ENCODE measurements at regions not wholly inside any gene's neighbourhood (a gene's known extent, or its start where the extent isn't known, plus 50 kb on each side); places are given as distances from the start of the nearest gene placed in this dataset.

- BruUV-seq (replicated peaks), result no TSS peak
- no peaks in the 10 kb centered on the region for H3K9me2 ChIP-seq (ENCODE audit: insufficient read depth)
- DNase-seq, result no peak
- no peak overlapping the region for H2AFZ ChIP-seq
- no peaks in the 10 kb centered on the region for H3K79me2 ChIP-seq (ENCODE audit: low read depth)
- no peaks in the 10 kb centered on the region; the same call in 1 of the 2 replicates for H4K20me1 ChIP-seq (ENCODE audit: insufficient read depth)
- no peak overlapping the region for H3K4me3 ChIP-seq
- no peak overlapping the region for H3K4me2 ChIP-seq
- no peaks in the 10 kb centered on the region for H3K27me3 ChIP-seq (ENCODE audit: insufficient read depth, low read depth)
- ChIA-PET CTCF (no interaction called here), POLR2A (ENCODE audit: unreplicated experiment) (no interaction called here)
- no peak overlapping the region for H3K27ac ChIP-seq
- no peaks in the 10 kb centered on the region for H3F3A ChIP-seq (ENCODE audit: insufficient read depth, low read depth)
- H3K36me3 ChIP-seq (ENCODE audit: low read depth), result no peaks in the 10 kb centered on the region
- no peaks in the 10 kb centered on the region for H3K9me3 ChIP-seq (ENCODE audit: insufficient read depth, low read depth)
- TF ChIP-seq EZH2 (IDR thresholded peaks at IDR 0.05; ENCODE audit: low read depth), result no peak
- TF ChIP-seq, protein P1, sequence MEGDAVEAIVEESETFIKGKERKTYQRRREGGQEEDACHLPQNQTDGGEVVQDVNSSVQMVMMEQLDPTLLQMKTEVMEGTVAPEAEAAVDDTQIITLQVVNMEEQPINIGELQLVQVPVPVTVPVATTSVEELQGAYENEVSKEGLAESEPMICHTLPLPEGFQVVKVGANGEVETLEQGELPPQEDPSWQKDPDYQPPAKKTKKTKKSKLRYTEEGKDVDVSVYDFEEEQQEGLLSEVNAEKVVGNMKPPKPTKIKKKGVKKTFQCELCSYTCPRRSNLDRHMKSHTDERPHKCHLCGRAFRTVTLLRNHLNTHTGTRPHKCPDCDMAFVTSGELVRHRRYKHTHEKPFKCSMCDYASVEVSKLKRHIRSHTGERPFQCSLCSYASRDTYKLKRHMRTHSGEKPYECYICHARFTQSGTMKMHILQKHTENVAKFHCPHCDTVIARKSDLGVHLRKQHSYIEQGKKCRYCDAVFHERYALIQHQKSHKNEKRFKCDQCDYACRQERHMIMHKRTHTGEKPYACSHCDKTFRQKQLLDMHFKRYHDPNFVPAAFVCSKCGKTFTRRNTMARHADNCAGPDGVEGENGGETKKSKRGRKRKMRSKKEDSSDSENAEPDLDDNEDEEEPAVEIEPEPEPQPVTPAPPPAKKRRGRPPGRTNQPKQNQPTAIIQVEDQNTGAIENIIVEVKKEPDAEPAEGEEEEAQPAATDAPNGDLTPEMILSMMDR (conservative IDR thresholded peaks at IDR 0.05), result no peak
- no peaks in the 10 kb centered on the region for H3K4me1 ChIP-seq (replicated peaks; ENCODE audit: insufficient read depth)
- intact Hi-C loops (cut with micrococcal nuclease; ENCODE audit: unreplicated experiment), result no loop called here
Observed at GRCh38 chr6:20319520-20320357, 81.9 kb upstream of the E2F3 start.

DNA sequence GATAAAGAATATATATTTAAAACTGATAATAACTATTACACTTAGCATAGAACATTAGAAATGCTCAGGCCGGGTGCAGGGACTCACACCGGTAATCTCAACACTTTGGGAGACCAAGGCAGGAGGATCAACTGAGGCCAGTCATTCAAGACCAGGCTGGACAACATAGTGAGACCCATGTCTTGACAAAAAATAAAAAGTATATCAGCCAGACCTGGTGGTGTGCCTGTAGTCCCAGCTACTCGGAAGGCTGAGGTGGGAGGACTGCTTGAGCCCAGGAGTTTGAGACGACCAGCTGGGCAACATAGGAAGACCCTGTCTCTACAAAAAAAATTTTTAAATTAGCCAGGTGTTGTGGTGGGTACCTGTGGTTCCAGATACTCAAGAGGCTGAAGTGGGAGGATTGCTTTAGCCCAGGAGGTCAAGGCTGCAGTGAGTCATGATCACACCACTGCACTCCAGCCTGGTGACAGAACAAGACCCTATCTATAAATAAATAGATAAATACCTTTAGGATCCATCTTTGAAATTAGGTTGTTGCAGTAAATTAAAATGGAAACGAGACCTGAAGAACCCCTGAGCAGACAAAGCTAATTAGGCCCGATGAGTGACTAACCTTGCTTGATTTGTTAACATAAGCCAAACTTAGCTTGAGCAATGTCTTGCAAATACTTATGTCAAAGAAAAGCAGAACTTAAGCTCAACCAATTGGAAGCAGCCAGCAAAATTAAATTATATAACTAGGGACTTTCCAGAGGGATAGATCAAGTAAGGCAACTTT lies 75.8 kb upstream of the E2F3 start:
- Histone ChIP-seq H3K27ac (no peak overlapping the region), H3K36me3 (ENCODE audit: low read depth) (no peaks in the 10 kb centered on the region), H3K79me2 (ENCODE audit: low read depth) (no peaks in the 10 kb centered on the region), H3K27me3 (ENCODE audit: insufficient read depth, low read depth) (no peaks in the 10 kb centered on the region), H3K9me2 (ENCODE audit: insufficient read depth) (no peaks in the 10 kb centered on the region), H2AFZ (no peak overlapping the region), H4K20me1 (ENCODE audit: insufficient read depth) (no peaks in the 10 kb centered on the region), H3K4me1 (replicated peaks; ENCODE audit: insufficient read depth) (no peaks in the 10 kb centered on the region), H3K9me3 (ENCODE audit: insufficient read depth, low read depth) (no peaks in the 10 kb centered on the region), H3K4me2 (no peak overlapping the region), H3F3A (ENCODE audit: insufficient read depth, low read depth) (no peaks in the 10 kb centered on the region), H3K4me3 (no peak overlapping the region)
- TF ChIP-seq, protein P1 (conservative IDR thresholded peaks at IDR 0.05), result no peak
- TF ChIP-seq EZH2 (IDR thresholded peaks at IDR 0.05; ENCODE audit: low read depth), result no peak
- BruUV-seq (replicated peaks), result no TSS peak
- POLR2A ChIA-PET (ENCODE audit: unreplicated experiment), result no interaction called here
- DNase-seq, result no peak
- CTCF ChIA-PET, result no interaction called here
- intact Hi-C loops (cut with micrococcal nuclease; ENCODE audit: unreplicated experiment), result no loop called here

DNA sequence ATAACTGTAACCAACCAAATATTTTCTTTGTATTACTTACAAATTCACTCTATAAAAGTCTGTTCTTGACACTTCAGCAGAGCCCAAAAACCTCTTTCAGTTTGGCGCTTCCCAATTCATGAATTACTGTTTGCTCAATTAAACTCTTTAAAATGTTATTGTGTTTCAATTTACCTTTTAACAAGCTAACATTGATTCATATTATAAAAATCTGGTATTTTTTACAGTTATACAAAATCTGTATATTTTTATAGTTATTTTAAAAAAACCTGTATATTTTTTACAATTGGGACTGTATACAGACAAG lies 75.3 kb upstream of the E2F3 start:
- no TSS peak for BruUV-seq (replicated peaks)
- Histone ChIP-seq H3K79me2 (ENCODE audit: low read depth) (no peaks in the 10 kb centered on the region), H4K20me1 (ENCODE audit: insufficient read depth) (no peaks in the 10 kb centered on the region), H3K4me2 (no peak overlapping the region), H3K27me3 (ENCODE audit: insufficient read depth, low read depth) (no peaks in the 10 kb centered on the region), H3F3A (ENCODE audit: insufficient read depth, low read depth) (no peaks in the 10 kb centered on the region), H3K36me3 (ENCODE audit: low read depth) (no peaks in the 10 kb centered on the region), H3K4me3 (no peak overlapping the region), H2AFZ (no peak overlapping the region), H3K9me2 (ENCODE audit: insufficient read depth) (no peaks in the 10 kb centered on the region), H3K4me1 (replicated peaks; ENCODE audit: insufficient read depth) (no peaks in the 10 kb centered on the region), H3K27ac (no peak overlapping the region), H3K9me3 (ENCODE audit: insufficient read depth, low read depth) (no peaks in the 10 kb centered on the region)
- TF ChIP-seq EZH2 (IDR thresholded peaks at IDR 0.05; ENCODE audit: low read depth), result no peak
- TF ChIP-seq, protein P1 (conservative IDR thresholded peaks at IDR 0.05), result no peak
- intact Hi-C loops (cut with micrococcal nuclease; ENCODE audit: unreplicated experiment), result no loop called here
- no peak for DNase-seq
- ChIA-PET POLR2A (ENCODE audit: unreplicated experiment) (no interaction called here), CTCF (no interaction called here)
